SK-N-SH treated with all-trans-retinoic acid at 6 μM for 48 hours (cell line): ENCODE measurements at regions not wholly inside any gene's neighbourhood (a gene's known extent, or its start where the extent isn't known, plus 50 kb on each side); places are given as distances from the start of the nearest gene placed in this dataset.

Experiments
- ATAC-seq: fragments of 200-7000 bp; cut with Tn5 transposase; 3 replicates; pipeline ENCODE4 v1.9.1; 2020; ENCODE audit warnings: mild to moderate bottlenecking, moderate library complexity
- BACH2 ChIP-seq: fragments of 250-450 bp; sonication (Bioruptor Pico); IDR thresholded peaks from 2 replicates; pipeline ENCODE4 v1.9.0; 2021; ENCODE audit warnings: mild to moderate bottlenecking, borderline replicate concordance
- CREB5 ChIP-seq: fragments of 250-450 bp; sonication (Bioruptor Pico); IDR thresholded peaks from 2 replicates; pipeline ENCODE4 v1.5.1; 2020; ENCODE audit warnings: low read depth, mild to moderate bottlenecking, moderate library complexity
- CSDC2 ChIP-seq: fragments of 250-450 bp; sonication (Bioruptor Pico); IDR thresholded peaks from 2 replicates; pipeline ENCODE4 v1.5.0; 2020; ENCODE audit warnings: mild to moderate bottlenecking, moderate library complexity
- CSRNP3 ChIP-seq: fragments of 250-450 bp; sonication (Bioruptor Pico); IDR thresholded peaks from 2 replicates; pipeline ENCODE4 v1.5.1; 2021; ENCODE audit warnings: mild to moderate bottlenecking, moderate library complexity
- ESRRG ChIP-seq: fragments of 250-450 bp; sonication (Bioruptor Pico); IDR thresholded peaks from 2 replicates; pipeline ENCODE4 v1.6.1; 2021; ENCODE audit warnings: mild to moderate bottlenecking
- GLIS3 ChIP-seq: fragments of 250-450 bp; sonication (Bioruptor Pico); IDR thresholded peaks from 2 replicates; pipeline ENCODE4 v1.5.0; 2020; ENCODE audit warnings: mild to moderate bottlenecking, moderate library complexity
- ISL1 ChIP-seq: fragments of 250-450 bp; sonication (Bioruptor Pico); IDR thresholded peaks from 2 replicates; pipeline ENCODE4 v2.1.2; 2022; ENCODE audit warnings: mild to moderate bottlenecking, moderate library complexity
- OSR1 ChIP-seq: fragments of 250-450 bp; sonication (Bioruptor Pico); IDR thresholded peaks from 2 replicates; pipeline ENCODE4 v1.8.0; 2022; ENCODE audit warnings: moderate library complexity, mild to moderate bottlenecking, inconsistent platforms
- PATZ1 ChIP-seq: fragments of 250-450 bp; sonication (Bioruptor Pico); IDR thresholded peaks from 2 replicates; pipeline ENCODE4 v1.8.0; 2020; ENCODE audit warnings: mild to moderate bottlenecking, moderate library complexity, borderline replicate concordance
- PPARA ChIP-seq: fragments of 250-450 bp; sonication (Bioruptor Pico); IDR thresholded peaks from 2 replicates; pipeline ENCODE4 v1.5.0; 2020; ENCODE audit warnings: mild to moderate bottlenecking, borderline replicate concordance
- RARB ChIP-seq: fragments of 250-450 bp; sonication (Bioruptor Pico); IDR thresholded peaks from 2 replicates; pipeline ENCODE4 v1.8.0; 2021; ENCODE audit warnings: mild to moderate bottlenecking, moderate library complexity
- SNAI2 ChIP-seq: fragments of 250-450 bp; sonication (Bioruptor Pico); IDR thresholded peaks from 2 replicates; pipeline ENCODE4 v1.5.0; 2020; ENCODE audit warnings: mild to moderate bottlenecking, moderate library complexity
- TCF4 ChIP-seq: fragments of 250-450 bp; sonication (Bioruptor Pico); IDR thresholded peaks from 2 replicates; pipeline ENCODE4 v1.8.0; 2021; ENCODE audit warnings: mild to moderate bottlenecking, moderate library complexity, borderline replicate concordance
- ZC3H10 ChIP-seq: fragments of 250-450 bp; sonication (Bioruptor Pico); IDR thresholded peaks from 2 replicates; pipeline ENCODE4 v1.5.1; 2021; ENCODE audit warnings: mild to moderate bottlenecking, moderate library complexity
- ZFP30 ChIP-seq: fragments of 450-650 bp; formaldehyde crosslinking; IDR thresholded peaks from 2 replicates; pipeline ENCODE4 v1.5.0; 2022; ENCODE audit warnings: mild to moderate bottlenecking, moderate library complexity
- ZNF565 ChIP-seq: fragments of 450-650 bp; formaldehyde crosslinking; conservative IDR thresholded peaks from 2 replicates; pipeline ENCODE4 v1.5.0; 2020; ENCODE audit warnings: low read depth, mild to moderate bottlenecking, moderate library complexity
- ZNF70 ChIP-seq: fragments of 450-650 bp; formaldehyde crosslinking; IDR thresholded peaks from 2 replicates; pipeline ENCODE4 v1.5.0; 2020; ENCODE audit warnings: mild to moderate bottlenecking, moderate library complexity

- peak; percentile 79 for ATAC-seq
These were observed 155.4 kb upstream of the TPM1 start for GRCh38 chr15:62887113-62887570.

GRCh38 chr15:62888623-62889022, 153.9 kb upstream of the TPM1 start:
- TF ChIP-seq PATZ1 (no peak), CSRNP3 (CRISPR knock-in tag) (no peak), GLIS3 (no peak), OSR1 (CRISPR knock-in tag) (no peak), BACH2 (CRISPR knock-in tag) (no peak)
- no peak for ATAC-seq

More at GRCh38 chr15:62887113-62887570, 155.4 kb upstream of the TPM1 start:
- TF ChIP-seq TCF4 (CRISPR knock-in tag) (peak; percentile 88), ESRRG (CRISPR knock-in tag) (no peak)

- no peak for ATAC-seq
- TF ChIP-seq SNAI2 = no peak
- TF ChIP-seq, all 23 proteins: peak for 0
These were observed 153.3 kb upstream of the TPM1 start for GRCh38 chr15:62889141-62889661.

GRCh38 chr15:62889734-62890505, 152.6 kb upstream of the TPM1 start:
- no peak for ATAC-seq
- TF ChIP-seq CSRNP3 (CRISPR knock-in tag) (no peak), ZNF70 (no peak), PATZ1 (no peak), BACH2 (CRISPR knock-in tag) (no peak), CSDC2 (CRISPR knock-in tag) (no peak), SNAI2 (no peak), ZNF565 (no peak), RARB (no peak), OSR1 (CRISPR knock-in tag) (no peak), ISL1 (CRISPR knock-in tag) (no peak), ZC3H10 (CRISPR knock-in tag) (no peak)

GRCh38 chr15:62894322-62895085, 148.0 kb upstream of the TPM1 start:
- no peak for TF ChIP-seq RARB
- TF ChIP-seq BACH2 (CRISPR knock-in tag) = no peak
- TF ChIP-seq ESRRG (CRISPR knock-in tag) = no peak
- TF ChIP-seq PPARA (CRISPR knock-in tag) = no peak
- no peak for TF ChIP-seq OSR1 (CRISPR knock-in tag)
- TF ChIP-seq ZNF565 = no peak
- TF ChIP-seq CSRNP3 (CRISPR knock-in tag) = no peak
- no peak for TF ChIP-seq ZFP30
- no peak for TF ChIP-seq SNAI2
- no peak for TF ChIP-seq ZC3H10 (CRISPR knock-in tag)
- TF ChIP-seq ZNF70 = no peak
- no peak for TF ChIP-seq GLIS3
- TF ChIP-seq CREB5 (CRISPR knock-in tag) = no peak
- ATAC-seq = no peak
